OCI-LY7 (cell line): ENCODE measurements at regions not wholly inside any gene's neighbourhood (a gene's known extent, or its start where the extent isn't known, plus 50 kb on each side); places are given as distances from the start of the nearest gene placed in this dataset.

Experiments used
- BruUV-seq: library from RNA; stranded (reverse); fragments of 400-500 nt; replicated peaks from 2 replicates; lab custom pipeline; 2021; lab: Mats Ljungman, UMichigan
- CTCF ChIA-PET: fragments of 300-600 bp; sonication (Branson Sonifier 250); formaldehyde crosslinking; loops from one replicate; lab custom pipeline; 2022; ENCODE audit warnings: antibody characterized with exemption; ENCODE audit not compliant: unreplicated experiment; lab: Charles Lee
- POLR2A ChIA-PET: fragments of 300-600 bp; sonication (Branson Sonifier 250); formaldehyde crosslinking; loops from one replicate; lab custom pipeline; 2022; ENCODE audit warnings: antibody characterized with exemption; lab: Charles Lee
- DNase-seq: peaks from one replicate; pipeline ENCODE4 v3.0.0-alpha.2; 2015; ENCODE audit warnings: low spot score
- H2AFZ ChIP-seq: fragments of 200-600 bp; sonication (generic), shearing (Covaris generic); 2 replicates; pipeline ENCODE4 v1.6.1; 2014; ENCODE audit warnings: mild to moderate bottlenecking, antibody characterized with exemption, low read length, moderate library complexity
- H3K27ac ChIP-seq: fragments of 200-600 bp; sonication (generic); 2 replicates; pipeline ENCODE4 v1.5.1; 2014; ENCODE audit warnings: mixed run types, low read depth, mild to moderate bottlenecking, moderate library complexity, low read length, inconsistent platforms; ENCODE audit not compliant: poor library complexity, severe bottlenecking
- H3K36me3 ChIP-seq: fragments of 200-600 bp; sonication (generic); 2 replicates; pipeline ENCODE4 v1.6.1; 2014; ENCODE audit warnings: mild to moderate bottlenecking, antibody characterized with exemption, low read length, moderate library complexity, mixed read lengths; ENCODE audit not compliant: insufficient read depth
- H3K4me1 ChIP-seq: fragments of 200-600 bp; sonication (generic); 2 replicates; pipeline ENCODE4 v1.5.1; 2014; ENCODE audit warnings: mild to moderate bottlenecking, low read length; ENCODE audit not compliant: insufficient read depth, poor library complexity, severe bottlenecking
- H3K4me2 ChIP-seq: fragments of 200-600 bp; sonication (generic); 2 replicates; pipeline ENCODE4 v1.6.1; 2014; ENCODE audit warnings: mild to moderate bottlenecking, low read length
- H3K4me3 ChIP-seq: fragments of 200-600 bp; sonication (generic); 2 replicates; pipeline ENCODE4 v1.5.1; 2014; ENCODE audit warnings: mild to moderate bottlenecking, low read depth, low read length; ENCODE audit not compliant: poor library complexity, severe bottlenecking
- H3K79me2 ChIP-seq: fragments of 200-600 bp; sonication (generic); 2 replicates; pipeline ENCODE4 v1.6.1; 2016; ENCODE audit warnings: low read depth, mild to moderate bottlenecking, low read length, moderate library complexity, mixed read lengths; ENCODE audit not compliant: insufficient read depth
- H3K9me2 ChIP-seq: fragments of 200-600 bp; sonication (generic); 2 replicates; pipeline ENCODE4 v1.6.1; 2016; ENCODE audit warnings: mild to moderate bottlenecking, low read length, mixed read lengths; ENCODE audit not compliant: insufficient read depth
- H3K9me3 ChIP-seq: fragments of 200-600 bp; sonication (generic); 2 replicates; pipeline ENCODE4 v1.6.1; 2014; ENCODE audit warnings: mild to moderate bottlenecking, mixed run types, low read length, mixed read lengths
- H4K20me1 ChIP-seq: fragments of 200-600 bp; sonication (generic); 2 replicates; pipeline ENCODE4 v1.6.1; 2014; ENCODE audit warnings: mild to moderate bottlenecking, antibody characterized with exemption, low read length, moderate library complexity, mixed read lengths; ENCODE audit not compliant: insufficient read depth
- EZH2phosphoT487 ChIP-seq: fragments of 200-600 bp; sonication (generic); IDR thresholded peaks from 2 replicates; pipeline ENCODE4 v1.6.1; 2018; ENCODE audit warnings: low read depth, borderline replicate concordance, mild to moderate bottlenecking, mixed run types, antibody characterized with exemption, low read length, moderate library complexity, mixed read lengths
- intact Hi-C: fragments of 100-400 bp; cut with micrococcal nuclease; formaldehyde crosslinking; loops from one replicate; pipeline ENCODE4 v1.10.0; 2022; ENCODE audit not compliant: unreplicated experiment
- TF ChIP-seq, protein P1 (sequence below): fragments of 200-600 bp; sonication (generic); conservative IDR thresholded peaks from 2 replicates; pipeline ENCODE4 v1.5.1; 2014; ENCODE audit warnings: mild to moderate bottlenecking, antibody characterized with exemption, low read length, moderate library complexity, mixed read lengths

DNA sequence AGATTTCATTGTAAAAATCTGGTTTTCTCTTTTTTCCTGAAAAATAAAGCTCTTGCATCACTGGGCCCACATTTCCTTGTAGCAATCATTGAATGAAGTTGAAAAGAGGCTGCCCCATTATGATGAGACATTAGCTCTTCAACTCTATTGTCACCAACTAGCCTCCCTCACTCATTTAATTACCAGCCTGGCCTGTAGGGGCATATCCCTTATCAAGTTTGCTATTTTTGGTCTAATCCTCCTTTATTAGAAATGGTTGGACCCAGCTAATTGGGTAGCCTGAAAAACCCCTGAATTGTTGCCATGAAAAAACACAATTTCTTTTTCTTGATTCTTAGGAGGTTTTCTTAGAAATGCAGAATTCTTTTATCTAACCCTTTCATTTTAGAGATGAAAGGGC, 164.6 kb upstream of the CASK start:
- no peak for DNase-seq
- Histone ChIP-seq H3K9me2 (no peaks in the 10 kb centered on the region), H3K9me3 (no peaks in the 10 kb centered on the region), H3K27ac (no peak overlapping the region), H3K4me3 (no peak overlapping the region), H3K4me1 (no peaks in the 10 kb centered on the region), H2AFZ (no peak overlapping the region), H4K20me1 (no peaks in the 10 kb centered on the region), H3K36me3 (no peaks in the 10 kb centered on the region), H3K4me2 (no peak overlapping the region), H3K79me2 (no peaks in the 10 kb centered on the region)
- POLR2A ChIA-PET = no interaction called here
- no TSS peak for BruUV-seq
- intact Hi-C loops = no loop called here
- CTCF ChIA-PET = no interaction called here
- TF ChIP-seq, protein P1, sequence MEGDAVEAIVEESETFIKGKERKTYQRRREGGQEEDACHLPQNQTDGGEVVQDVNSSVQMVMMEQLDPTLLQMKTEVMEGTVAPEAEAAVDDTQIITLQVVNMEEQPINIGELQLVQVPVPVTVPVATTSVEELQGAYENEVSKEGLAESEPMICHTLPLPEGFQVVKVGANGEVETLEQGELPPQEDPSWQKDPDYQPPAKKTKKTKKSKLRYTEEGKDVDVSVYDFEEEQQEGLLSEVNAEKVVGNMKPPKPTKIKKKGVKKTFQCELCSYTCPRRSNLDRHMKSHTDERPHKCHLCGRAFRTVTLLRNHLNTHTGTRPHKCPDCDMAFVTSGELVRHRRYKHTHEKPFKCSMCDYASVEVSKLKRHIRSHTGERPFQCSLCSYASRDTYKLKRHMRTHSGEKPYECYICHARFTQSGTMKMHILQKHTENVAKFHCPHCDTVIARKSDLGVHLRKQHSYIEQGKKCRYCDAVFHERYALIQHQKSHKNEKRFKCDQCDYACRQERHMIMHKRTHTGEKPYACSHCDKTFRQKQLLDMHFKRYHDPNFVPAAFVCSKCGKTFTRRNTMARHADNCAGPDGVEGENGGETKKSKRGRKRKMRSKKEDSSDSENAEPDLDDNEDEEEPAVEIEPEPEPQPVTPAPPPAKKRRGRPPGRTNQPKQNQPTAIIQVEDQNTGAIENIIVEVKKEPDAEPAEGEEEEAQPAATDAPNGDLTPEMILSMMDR = no peak
- no peak for TF ChIP-seq EZH2phosphoT487

DNA sequence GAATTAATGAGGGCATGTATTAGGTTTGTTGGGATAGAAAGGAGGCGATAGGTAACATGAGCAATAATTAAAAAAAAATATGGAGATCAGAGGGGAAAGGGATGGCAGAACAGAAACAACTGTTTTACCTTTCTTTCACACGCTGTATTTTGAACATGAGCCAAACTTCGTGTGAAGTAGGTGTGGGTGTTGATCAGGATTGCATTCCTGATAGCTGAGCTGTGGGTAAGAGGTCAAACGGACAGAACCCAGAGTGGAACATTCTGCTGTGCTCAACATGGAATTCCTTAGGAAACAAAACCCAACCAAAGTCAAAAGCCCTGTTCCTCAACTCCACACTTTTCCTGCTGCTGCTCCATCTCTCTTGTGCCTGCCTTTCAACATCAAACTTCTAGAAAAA, 162.5 kb upstream of the CASK start:
- no peak overlapping the region for H3K4me2 ChIP-seq
- H4K20me1 ChIP-seq = no peaks in the 10 kb centered on the region
- no peaks in the 10 kb centered on the region for H3K9me3 ChIP-seq
- no peaks in the 10 kb centered on the region for H3K36me3 ChIP-seq
- no peak for DNase-seq
- POLR2A ChIA-PET = no interaction called here
- H2AFZ ChIP-seq = no peak overlapping the region
- no peak overlapping the region for H3K4me3 ChIP-seq
- BruUV-seq = no TSS peak
- no peak for TF ChIP-seq EZH2phosphoT487
- TF ChIP-seq, protein P1 = no peak
- no peaks in the 10 kb centered on the region for H3K4me1 ChIP-seq
- H3K27ac ChIP-seq = no peak overlapping the region
- H3K79me2 ChIP-seq = no peaks in the 10 kb centered on the region
- no peaks in the 10 kb centered on the region for H3K9me2 ChIP-seq
- CTCF ChIA-PET = no interaction called here
- intact Hi-C loops = no loop called here

DNA sequence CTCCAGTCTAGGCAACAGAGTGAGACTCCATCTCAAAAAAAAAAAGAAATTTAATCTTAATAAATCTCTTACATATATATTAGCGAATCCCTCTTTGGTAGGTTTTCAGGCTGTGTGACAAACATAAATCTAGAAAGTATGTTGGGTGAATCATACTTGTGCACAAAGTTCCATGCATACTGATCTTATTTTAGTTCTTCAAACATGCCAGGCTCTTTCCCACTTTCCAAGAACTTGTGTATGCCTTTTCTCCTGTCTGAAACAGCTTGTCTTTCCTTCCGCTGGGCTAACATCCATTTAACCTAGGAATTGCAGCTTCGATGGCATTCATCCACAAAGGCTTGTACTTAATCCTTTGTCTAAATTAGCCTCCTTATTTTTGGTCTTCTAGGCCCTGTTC, 156.6 kb upstream of the CASK start:
- BruUV-seq = no TSS peak
- DNase-seq = no peak

More for the DNA sequence above, 156.6 kb upstream of the CASK start:
- CTCF ChIA-PET = no interaction called here
- POLR2A ChIA-PET = no interaction called here
- no peak overlapping the region for H3K4me2 ChIP-seq
- no peaks in the 10 kb centered on the region for H4K20me1 ChIP-seq
- H3K79me2 ChIP-seq = no peaks in the 10 kb centered on the region
- intact Hi-C loops = no loop called here
- no peak overlapping the region for H2AFZ ChIP-seq
- no peaks in the 10 kb centered on the region for H3K9me2 ChIP-seq
- no peak overlapping the region for H3K4me3 ChIP-seq
- H3K27ac ChIP-seq = no peak overlapping the region
- no peaks in the 10 kb centered on the region for H3K9me3 ChIP-seq
- H3K36me3 ChIP-seq = no peaks in the 10 kb centered on the region
- TF ChIP-seq EZH2phosphoT487 = no peak
- TF ChIP-seq, protein P1 = no peak
- no peaks in the 10 kb centered on the region for H3K4me1 ChIP-seq
